ENCODE measurements at regions not wholly inside any gene's neighbourhood (a gene's known extent, or its start where the extent isn't known, plus 50 kb on each side); places are given as distances from the start of the nearest gene placed in this dataset.

DNA sequence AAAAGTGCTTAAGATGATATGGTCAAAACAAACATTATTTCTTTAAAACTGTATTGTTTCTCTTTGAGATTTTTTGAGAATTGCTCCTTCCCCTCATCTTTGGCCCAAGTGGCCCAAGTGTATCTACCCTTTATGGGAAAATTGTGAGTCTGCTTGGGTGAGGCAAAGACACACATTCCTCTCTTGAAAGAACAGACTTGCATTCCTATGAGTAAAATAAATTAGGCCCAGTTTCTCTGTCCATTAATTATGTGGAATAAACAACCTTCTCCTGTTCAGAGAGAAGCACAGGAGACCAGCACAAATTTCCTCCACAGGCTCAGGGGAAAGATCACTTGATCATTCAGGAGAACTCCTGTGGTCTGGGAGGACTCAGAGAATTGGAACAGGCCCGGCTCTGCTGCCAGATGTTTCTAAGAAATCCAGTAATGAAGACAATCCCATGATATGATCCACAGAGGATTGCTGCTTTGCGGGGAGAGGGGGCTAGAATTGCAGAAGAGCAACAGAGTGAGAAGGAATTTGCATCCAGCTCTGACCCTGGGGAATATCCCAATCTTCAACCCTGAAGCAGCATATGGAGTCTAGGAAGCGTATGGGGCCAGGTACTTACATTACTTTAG, 53.8 kb upstream of the BOC start:
- WGBS: 53% methylated on average over 3 of the region's 3 CpGs
- no peak overlapping the region for H3K27ac ChIP-seq (ENCODE audit: low read depth)
- DNase-seq (ENCODE audit: extremely low spot score): no peak
- H3K4me1 ChIP-seq (ENCODE audit: insufficient read depth): no peaks in the 10 kb centered on the region
- H3K4me3 ChIP-seq (ENCODE audit: low read depth, low read length): no peak overlapping the region
- no peaks in the 10 kb centered on the region for H3K36me3 ChIP-seq (ENCODE audit: insufficient read depth)

- Histone ChIP-seq H3K4me3 (ENCODE audit: low read depth, low read length) (no peak overlapping the region), H3K4me1 (ENCODE audit: insufficient read depth) (no peaks in the 10 kb centered on the region), H3K27ac (ENCODE audit: low read depth) (no peak overlapping the region), H3K36me3 (ENCODE audit: insufficient read depth) (no peaks in the 10 kb centered on the region)
- WGBS: 95% methylated on average over 4 of the region's 4 CpGs
- no peak for DNase-seq (ENCODE audit: extremely low spot score)
Measured at GRCh38 chr3:113158171-113158570, 53.2 kb upstream of the BOC start.
